Muscle of arm (tissue), 1 donor: ENCODE measurements at regions not wholly inside any gene's neighbourhood (a gene's known extent, or its start where the extent isn't known, plus 50 kb on each side); places are given as distances from the start of the nearest gene placed in this dataset.

ENCODE experiments used
- DNase-seq: peaks from one replicate; pipeline ENCODE4 v3.0.0-alpha.2; 2013

DNA sequence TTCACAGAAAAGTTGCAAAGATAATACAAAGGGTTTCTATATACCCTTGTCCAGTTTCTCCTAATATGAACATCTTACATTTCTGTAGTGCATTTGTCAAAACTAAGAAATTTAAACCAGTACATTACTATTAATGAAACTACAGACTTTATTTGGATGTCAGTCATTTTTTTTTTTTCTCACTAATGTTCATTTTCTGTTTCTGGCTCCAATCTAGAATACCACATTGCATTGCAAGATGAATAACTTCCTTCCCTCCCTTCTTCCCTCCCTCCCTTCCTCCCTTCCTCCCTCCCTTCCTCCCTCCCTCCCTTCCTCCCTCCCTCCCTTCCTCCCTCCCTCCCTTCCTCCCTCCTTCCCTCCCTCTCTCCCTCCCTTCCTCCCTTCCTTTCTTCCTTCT lies 509.2 kb upstream of the MCTP2 start:
- DNase-seq = no peak

GRCh38 chr15:93720607-93721006 lies 510.8 kb upstream of the MCTP2 start:
- no peak for DNase-seq

- no peak for DNase-seq
Observed at GRCh38 chr15:93719921-93720351, 511.4 kb upstream of the MCTP2 start.

DNA sequence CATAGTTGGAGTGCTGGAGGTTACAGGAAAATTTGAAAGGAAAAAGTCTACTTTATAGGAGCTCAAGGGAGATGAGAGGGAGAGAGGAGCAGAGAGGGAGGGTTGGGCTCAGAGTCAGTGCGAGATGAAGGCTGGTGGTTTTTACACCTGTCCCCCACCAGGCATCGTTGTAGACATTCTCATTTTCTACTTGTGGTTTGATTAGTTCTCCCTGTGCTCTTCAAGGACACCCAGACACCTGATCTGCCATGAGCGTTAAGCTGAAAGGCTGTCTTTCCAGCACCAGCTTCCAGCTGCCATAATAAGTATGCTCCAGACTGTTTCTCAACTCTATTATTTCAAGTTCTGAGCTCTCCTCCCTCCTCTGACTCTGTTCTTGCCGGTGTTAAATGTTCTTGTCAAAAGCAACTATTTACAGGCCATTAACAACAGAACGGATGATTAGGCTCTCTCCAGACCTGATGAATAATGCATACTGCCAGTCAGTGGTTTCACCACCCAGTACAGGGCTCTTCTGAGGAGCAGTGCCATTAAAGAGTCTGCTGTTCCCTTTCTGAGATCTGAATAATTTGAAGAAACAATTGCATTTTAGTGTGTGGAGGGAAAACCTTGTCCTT lies 514.6 kb upstream of the MCTP2 start:
- no peak for DNase-seq

DNA sequence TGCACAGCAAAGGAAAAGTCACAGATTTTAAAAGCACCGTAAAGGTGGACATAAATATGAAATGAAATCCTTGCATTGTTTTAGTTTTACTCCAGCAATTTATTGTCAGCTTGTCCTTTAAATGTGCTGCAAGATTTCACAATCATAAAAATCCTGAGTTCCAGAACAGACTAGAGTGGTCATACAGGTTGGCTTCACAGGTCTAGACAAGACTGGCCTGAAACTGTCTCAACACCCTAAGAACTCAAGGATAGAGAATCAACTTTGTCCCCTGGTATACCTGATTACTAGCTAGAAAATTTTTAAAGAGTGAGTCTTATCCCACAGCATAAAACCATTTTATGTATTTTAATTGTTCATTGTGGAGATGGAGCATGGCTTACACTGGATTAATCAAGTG lies 521.7 kb upstream of the MCTP2 start:
- DNase-seq = no peak

DNA sequence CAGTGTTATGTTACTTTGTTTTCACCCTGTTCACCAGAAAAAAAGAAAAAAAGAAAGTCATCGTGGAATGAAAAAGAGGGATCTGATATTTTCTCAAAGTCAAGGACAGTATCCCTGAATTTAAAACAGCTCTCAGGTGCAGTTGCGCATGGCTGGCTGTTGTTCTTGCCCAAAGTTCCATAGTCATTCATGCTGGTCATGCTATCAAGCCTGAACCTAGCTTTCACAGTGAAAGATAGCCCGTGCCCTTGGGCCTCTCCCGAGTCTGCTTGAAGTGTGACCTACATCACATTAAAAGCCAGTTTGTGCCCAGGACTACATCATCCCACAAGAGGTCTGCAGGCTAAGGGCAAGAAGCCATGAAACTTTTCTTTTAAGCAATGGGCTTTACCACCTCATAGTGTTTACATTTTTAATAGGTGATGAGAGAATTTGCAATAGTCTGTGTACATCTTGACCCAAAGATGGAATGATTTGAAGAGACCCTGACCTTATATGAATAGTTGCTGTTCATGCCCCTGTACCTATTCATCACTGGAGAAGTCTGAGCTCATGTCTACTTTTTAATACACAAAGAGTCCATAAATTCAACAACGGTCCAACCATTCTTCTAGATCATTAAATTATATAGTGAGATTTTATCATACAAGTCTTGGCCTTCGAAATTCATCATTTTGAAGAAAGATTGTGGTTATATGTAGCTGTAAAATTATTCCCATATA lies 522.5 kb upstream of the MCTP2 start:
- no peak for DNase-seq

- peak; percentile 31 for DNase-seq
Observed at GRCh38 chr15:93707751-93708150, 523.6 kb upstream of the MCTP2 start.

DNA sequence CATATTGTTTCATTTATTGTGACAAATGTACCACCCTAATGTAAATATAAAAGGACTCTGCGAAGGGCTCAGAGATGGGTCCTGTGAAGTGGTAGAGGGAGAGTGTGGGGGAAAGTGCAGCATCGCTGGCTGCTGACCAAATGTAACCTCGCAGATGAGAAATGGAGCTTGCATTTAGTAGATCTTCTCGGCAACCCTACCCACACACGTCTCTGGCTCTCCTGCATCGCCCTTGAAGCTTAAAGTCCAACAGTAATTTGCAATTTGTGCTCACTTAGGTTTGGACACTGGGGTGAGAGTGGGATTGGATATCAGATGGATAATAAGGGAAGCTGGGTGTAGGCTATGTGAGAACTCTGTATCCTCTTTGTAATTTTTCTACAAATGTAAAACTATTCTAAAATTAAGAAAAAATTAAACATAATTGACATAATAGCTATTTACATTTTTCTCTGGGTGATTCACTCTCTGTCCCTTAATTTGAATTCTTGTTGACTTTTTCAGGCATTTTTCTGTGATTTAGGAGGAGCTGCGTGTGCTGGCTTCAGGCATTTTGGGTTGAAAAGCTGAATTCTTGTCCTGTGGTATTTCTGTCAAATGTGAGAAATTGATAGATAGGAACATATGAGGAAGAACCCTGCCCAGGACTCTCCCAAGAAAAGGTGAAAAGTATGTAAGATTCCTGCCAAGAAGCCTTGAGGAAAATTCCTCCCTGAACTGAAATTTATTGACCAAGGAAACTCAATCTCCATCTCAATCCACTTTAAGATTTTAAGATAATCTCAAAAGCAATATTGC lies 524.7 kb upstream of the MCTP2 start:
- peak; percentile 68 for DNase-seq

DNA sequence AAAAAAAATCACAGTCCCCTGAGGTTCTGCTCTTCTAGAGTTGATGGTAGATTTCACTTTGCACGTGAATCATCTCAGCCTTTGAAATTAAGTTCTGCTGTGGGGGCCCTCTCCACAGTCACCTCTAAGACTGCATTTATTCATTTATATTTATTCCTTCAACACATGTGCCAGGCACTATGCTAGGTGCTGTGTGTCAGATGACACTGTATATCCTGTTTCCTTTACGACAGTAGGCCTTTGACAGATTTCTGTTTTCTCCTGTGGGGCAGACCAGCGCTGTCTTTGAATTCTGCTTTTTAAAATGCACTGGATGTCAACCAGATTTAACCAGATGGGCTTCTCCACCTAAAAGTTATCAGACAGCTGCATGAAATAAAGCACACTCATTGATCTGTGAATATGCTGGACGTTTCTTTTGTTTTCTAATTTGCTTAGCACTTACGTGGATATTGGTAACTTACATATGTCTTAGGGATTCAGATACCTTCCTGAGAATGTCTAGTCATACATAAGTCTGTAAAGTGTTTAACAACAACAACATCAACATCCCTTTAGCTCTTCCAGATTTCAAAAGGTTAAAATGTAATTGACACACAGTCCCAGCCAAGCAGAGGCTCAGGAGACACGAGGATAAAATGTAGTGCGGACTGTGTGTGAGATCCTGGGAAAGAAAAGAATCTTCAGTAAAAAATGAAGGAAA lies 525.5 kb upstream of the MCTP2 start:
- peak; percentile 37 for DNase-seq

DNA sequence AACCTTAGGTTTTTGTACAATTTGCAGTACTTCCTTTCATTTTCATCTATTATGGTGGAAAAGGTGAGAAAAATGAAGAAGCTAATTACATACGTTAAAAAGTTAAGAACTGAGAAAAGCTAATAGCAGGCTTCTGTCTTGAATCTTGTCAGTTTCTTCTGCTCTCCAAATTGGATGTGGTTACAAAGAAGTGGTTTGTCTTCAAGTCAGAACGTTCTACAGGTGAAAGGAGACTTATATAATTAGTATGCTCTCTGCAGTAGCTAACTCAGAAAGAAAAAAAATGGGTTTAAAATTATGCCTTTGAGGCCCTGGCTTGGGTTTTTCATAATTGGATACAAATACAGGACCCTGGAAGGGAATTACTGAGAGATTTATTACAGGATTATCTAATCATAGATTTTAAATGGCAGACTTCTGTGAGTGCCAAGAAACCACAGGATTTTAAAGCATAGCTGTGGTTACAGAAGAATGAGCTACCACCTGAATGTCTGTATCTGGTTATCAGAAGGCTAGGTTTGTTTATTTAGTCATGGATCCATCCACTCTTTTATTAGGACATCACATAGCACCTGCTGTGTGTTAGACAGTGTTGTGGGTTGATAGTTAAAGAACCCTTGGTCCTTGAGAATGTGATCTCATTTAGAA lies 528.1 kb upstream of the MCTP2 start:
- DNase-seq = no peak

DNA sequence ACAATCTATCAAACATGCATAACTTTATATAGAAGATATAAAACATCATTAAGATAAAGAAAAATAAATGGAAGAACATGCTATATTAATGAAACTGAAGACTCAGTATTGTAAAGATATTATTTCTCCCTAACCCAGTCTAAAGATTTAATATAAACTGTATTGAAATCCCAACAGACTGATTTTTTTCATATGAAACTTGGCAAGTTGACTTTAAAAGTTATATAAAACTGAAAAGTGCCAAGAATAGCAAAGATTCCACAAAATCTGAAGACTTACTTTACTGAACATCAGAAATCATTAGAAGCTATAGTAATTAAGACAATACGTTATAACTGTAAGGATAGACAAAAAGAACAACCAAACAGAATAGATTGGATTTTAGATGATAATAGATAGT lies 531.3 kb upstream of the MCTP2 start:
- peak; percentile 15 for DNase-seq

DNA sequence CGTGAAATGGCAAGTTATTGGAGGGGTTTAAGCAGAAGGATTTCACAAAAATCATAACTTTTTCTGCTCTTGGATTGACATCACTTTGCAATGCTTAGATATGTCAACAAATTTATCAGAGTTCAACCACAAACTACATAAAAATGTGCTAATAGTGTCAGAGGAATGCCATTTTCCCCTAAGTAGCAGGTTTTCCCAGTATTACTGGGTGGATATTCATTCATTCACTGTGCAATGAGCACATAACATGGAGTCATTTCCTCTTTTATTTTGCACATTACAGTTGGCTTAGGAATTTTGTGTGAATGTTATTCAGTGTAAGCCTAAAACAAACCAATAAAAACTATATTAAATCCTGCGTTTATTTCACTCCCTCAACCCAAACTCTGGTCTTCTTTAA lies 537.3 kb upstream of the MCTP2 start:
- no peak for DNase-seq

DNA sequence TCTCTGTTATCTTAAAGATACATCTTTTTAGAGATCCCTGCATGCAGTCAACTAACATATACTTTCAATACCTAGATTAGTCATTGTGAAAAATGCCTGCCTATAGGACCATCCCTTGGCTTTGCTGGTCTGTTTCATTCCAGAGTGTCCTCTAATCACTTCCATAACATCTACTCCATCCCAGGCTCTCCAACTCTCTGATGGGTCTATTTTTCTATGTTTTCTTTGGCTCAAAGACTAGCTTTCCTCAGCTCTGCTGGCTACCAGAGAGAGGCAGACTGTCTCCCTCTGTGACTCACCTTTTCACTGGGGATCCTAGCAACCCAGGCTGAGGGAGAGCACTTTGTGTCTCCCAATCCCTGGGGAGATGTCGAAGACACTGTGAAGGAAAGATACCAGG lies 547.7 kb upstream of the MCTP2 start:
- DNase-seq = no peak

DNA sequence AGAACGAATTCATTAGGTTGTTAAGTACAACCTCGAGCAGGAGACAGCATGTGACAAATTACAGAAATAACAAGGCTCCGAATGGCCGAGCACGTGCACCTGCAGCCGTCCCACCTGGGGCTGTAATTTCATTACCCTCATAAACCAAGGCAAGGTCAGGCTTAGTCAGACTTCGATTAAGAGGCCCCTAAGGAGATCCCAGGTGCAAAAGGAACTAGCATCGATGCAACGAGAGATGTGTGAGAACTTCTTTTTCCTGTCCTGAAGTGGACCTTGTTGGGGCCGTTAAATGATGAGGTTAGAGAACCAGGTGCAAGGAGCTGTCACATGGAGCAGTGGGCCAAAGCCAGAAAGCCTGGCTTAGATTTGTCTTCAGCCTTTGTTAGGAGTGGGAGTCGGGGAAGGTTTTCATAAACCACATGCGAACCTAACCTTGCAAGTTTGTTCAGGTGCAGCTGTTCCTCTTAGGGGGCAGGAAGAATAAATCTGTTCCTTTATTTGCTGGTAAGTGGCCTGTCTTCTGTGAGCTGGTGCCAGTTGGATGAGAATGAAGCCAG lies 559.9 kb upstream of the MCTP2 start:
- peak; percentile 62 for DNase-seq

DNA sequence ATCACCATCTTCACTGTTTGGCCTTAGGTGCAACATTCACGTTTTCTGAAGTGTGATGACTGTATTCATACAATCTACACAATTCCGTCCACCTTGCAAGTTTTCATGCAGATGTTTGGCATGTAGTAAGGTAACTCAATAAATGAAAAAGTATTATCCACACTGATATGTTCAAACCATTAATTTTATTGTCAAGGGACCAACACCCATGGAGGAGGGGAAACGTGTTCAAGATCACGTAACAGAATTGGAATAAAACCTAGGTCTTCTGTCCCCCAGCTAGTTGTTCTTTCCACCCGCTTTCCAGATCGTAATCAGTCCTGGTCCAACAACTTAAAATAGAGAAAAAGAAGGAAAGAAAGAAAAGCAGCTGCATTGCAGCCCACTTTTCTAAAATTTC lies 560.4 kb upstream of the MCTP2 start:
- DNase-seq = no peak

DNA sequence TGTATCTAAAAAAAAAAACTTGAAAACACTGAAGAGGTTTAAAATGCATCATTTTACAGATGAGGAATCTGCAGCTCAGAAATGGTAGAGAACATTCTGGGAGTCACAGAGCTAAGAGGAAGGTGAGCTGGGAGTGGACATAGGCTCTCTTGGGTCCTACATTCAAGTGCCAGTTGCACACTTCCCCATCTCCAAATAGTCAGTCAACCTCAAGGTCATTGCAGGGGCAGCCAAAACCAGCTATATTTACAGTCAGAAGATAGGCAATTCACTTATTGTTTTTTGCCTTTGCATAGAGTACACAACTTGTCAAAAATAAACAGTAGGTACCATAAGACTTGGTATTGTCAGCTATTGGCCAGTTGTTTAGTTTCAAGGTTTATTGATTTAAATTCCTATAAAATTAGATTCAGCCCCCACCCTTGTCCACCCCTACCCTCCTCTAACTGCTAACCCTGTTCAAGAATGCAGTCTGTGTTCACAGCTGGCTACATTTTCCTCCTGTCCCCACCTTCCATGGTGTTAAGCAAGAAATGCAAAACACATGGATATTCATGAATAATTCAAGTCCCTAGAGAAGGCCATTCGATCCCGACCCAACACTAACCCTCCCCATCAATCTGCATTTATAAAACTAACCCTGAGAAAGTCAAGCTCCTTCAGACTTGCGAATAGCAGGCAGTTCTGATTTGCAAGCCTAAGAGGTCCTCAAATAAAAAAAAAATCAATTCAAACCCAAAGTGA lies 567.0 kb upstream of the MCTP2 start:
- peak; percentile 36 for DNase-seq

DNA sequence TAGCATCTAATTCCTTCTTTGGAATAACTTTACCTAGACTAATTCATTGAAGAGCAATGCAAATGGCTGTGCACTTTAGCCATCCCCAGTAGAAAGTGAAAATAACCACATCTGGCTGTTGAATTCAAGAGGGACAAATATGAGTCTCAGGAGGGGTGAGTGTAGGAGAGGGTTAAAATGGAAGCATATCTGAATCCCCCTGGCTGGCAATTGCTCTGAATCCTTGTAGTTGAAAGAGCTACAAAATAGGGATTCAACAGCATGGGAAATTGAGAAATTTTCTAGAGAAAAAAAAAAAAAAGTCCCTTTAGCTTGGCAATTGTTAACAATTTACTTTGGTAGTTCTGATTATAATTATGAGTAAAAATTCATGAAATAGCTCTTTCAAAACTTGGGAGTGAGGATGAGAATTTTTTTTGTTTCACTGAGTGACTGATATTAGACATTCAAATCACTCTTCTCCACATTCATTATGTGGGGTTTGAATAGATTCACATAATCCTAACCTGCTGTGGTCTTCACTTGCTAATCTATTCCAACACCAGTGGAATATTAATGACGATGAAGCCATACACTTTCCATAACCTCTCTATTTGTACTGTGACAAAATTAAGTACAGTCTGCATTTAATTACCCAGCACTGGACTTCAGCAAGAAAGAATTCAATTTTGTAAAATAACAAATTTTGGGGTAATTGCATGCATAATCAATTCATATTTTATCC lies 569.0 kb upstream of the MCTP2 start:
- no peak for DNase-seq

DNA sequence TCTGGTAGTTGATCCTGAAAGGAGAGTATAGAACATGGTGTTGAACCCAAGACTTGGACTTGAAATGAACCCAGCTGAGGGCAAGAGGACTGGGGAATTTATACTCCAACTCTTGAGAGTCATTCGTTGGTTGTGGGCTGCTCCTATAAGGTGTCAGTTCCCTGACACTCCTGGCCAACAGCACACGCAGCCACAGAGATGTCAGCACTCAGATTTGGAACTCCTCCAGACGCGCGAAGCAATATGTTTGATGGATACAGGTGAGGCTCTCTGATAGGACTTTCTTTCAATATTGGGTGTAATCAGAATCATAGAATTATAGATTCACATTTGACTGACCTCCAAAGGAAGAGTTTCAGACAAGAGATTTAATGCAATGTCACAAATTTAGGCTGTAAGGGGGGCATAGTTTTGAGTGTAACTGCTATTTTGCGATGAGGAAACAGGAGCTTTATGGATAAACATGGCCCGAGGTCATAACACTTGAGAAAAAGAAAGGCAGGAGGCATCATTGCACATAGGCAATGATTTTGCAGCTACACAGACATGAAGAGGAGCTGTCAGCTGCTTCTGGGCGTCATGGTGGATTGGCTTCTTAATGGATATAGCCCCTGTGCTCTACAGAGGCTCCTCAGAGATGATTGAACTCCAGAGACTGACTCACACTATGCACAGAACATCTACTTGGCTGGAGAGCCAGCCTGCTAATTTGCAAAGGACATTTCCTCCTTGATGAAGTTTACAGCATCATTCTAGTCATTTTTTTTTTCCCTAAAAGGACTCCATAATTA lies 569.2 kb upstream of the RGMA start:
- DNase-seq = no peak

- DNase-seq = no peak
Observed at GRCh38 chr15:93656041-93656440, 567.0 kb upstream of the RGMA start.
